IMR-90 (cell line): ENCODE measurements at regions not wholly inside any gene's neighbourhood (a gene's known extent, or its start where the extent isn't known, plus 50 kb on each side); places are given as distances from the start of the nearest gene placed in this dataset.

Experiments used
- ATAC-seq: fragments of 200-7000 bp; cut with Tn5 transposase; 2 replicates; pipeline ENCODE4 v1.9.1; 2020; ENCODE audit warnings: low read depth, mild to moderate bottlenecking, moderate library complexity
- BruUV-seq: library from RNA; stranded (reverse); fragments of 400-500 nt; replicated peaks from 2 replicates; lab custom pipeline; 2021; lab: Mats Ljungman, UMichigan
- CTCF ChIA-PET: fragments of 300-600 bp; formaldehyde crosslinking; extraction: SDS; loops from one replicate; lab custom pipeline; 2021; ENCODE audit warnings: antibody characterized with exemption; lab: Yijun Ruan, JAX
- POLR2A ChIA-PET: fragments of 300-600 bp; sonication (Branson Sonifier 250); formaldehyde crosslinking; loops from one replicate; lab custom pipeline; 2022; ENCODE audit warnings: antibody characterized with exemption; ENCODE audit not compliant: unreplicated experiment; lab: Charles Lee
- DNase-seq: peaks from one replicate; pipeline ENCODE4 v3.0.0; 2013
- H2AFZ ChIP-seq: replicated peaks from 2 replicates; pipeline ENCODE3; 2013; ENCODE audit warnings: low read length, mild to moderate bottlenecking; ENCODE audit not compliant: poor library complexity
- H2AK5ac ChIP-seq: 2 replicates; pipeline ENCODE4 v1.6.1; 2013; ENCODE audit warnings: low read depth, low read length, inconsistent platforms
- H2AK9ac ChIP-seq: replicated peaks from 2 replicates; pipeline ENCODE3; 2013; ENCODE audit warnings: mild to moderate bottlenecking, low read depth, low read length, moderate library complexity; ENCODE audit not compliant: poor library complexity
- H2BK120ac ChIP-seq: 2 replicates; pipeline ENCODE4 v1.6.1; 2013; ENCODE audit warnings: low read depth, low read length, inconsistent platforms
- H2BK15ac ChIP-seq: 3 replicates; pipeline ENCODE4 v1.6.1; 2013; ENCODE audit warnings: low read depth, low read length, inconsistent platforms
- H2BK20ac ChIP-seq: 2 replicates; pipeline ENCODE4 v1.6.1; 2013; ENCODE audit warnings: low read depth, mild to moderate bottlenecking, inconsistent platforms, low read length, moderate library complexity
- H2BK5ac ChIP-seq: 2 replicates; pipeline ENCODE4 v1.6.1; 2013; ENCODE audit warnings: mild to moderate bottlenecking, low read depth, low read length, inconsistent platforms; ENCODE audit not compliant: poor library complexity, severe bottlenecking
- H3K14ac ChIP-seq: replicated peaks from 2 replicates; pipeline ENCODE4 v1.6.1; 2013; ENCODE audit warnings: low read depth, low read length, inconsistent platforms
- H3K18ac ChIP-seq: 2 replicates; pipeline ENCODE4 v1.6.1; 2013; ENCODE audit warnings: low read depth, low read length, control low read depth
- H3K23ac ChIP-seq: 2 replicates; pipeline ENCODE4 v1.6.1; 2013; ENCODE audit warnings: low read depth, low read length, inconsistent platforms
- H3K27ac ChIP-seq: 2 replicates; pipeline ENCODE4 v1.5.1; 2013; ENCODE audit warnings: mild to moderate bottlenecking, control low read depth, low read length; ENCODE audit not compliant: insufficient read depth
- H3K27me3 ChIP-seq: 2 replicates; pipeline ENCODE4 v1.6.1; 2013; ENCODE audit warnings: low read length; ENCODE audit not compliant: control insufficient read depth, insufficient read depth
- H3K36me3 ChIP-seq: 2 replicates; pipeline ENCODE4 v1.6.1; 2013; ENCODE audit warnings: low read length, mixed read lengths; ENCODE audit not compliant: control insufficient read depth, insufficient read depth
- H3K4ac ChIP-seq: 2 replicates; pipeline ENCODE4 v1.6.1; 2013; ENCODE audit warnings: low read depth, low read length, inconsistent platforms
- H3K4me1 ChIP-seq: 2 replicates; pipeline ENCODE4 v1.6.1; 2013; ENCODE audit warnings: low read length, mixed read lengths; ENCODE audit not compliant: control insufficient read depth, insufficient read depth
- H3K4me2 ChIP-seq: 2 replicates; pipeline ENCODE4 v1.6.1; 2013; ENCODE audit warnings: low read depth, mild to moderate bottlenecking, control low read depth, low read length, moderate library complexity
- H3K4me3 ChIP-seq: 2 replicates; pipeline ENCODE4 v1.5.1; 2013; ENCODE audit warnings: low read depth, mild to moderate bottlenecking, control low read depth, low read length, moderate library complexity; ENCODE audit not compliant: insufficient read depth
- H3K56ac ChIP-seq: 2 replicates; pipeline ENCODE4 v1.6.1; 2013; ENCODE audit warnings: low read length, inconsistent platforms; ENCODE audit not compliant: insufficient read depth; ENCODE audit errors: extremely low read depth
- H3K79me1 ChIP-seq, 2 experiments: 2 replicates each; pipeline ENCODE4 v1.6.1; 2013; ENCODE audit warnings: low read length in 2 of 2, inconsistent platforms in 1 of 2, low read depth in 1 of 2
- H3K9ac ChIP-seq: 2 replicates; pipeline ENCODE4 v1.6.1; 2013; ENCODE audit warnings: low read depth, low read length, control low read depth
- H3K9me1 ChIP-seq: 2 replicates; pipeline ENCODE4 v1.6.1; 2013; ENCODE audit warnings: low read length, inconsistent platforms; ENCODE audit not compliant: insufficient read depth
- H3K9me3 ChIP-seq: 2 replicates; pipeline ENCODE4 v1.6.1; 2013; ENCODE audit warnings: low read length; ENCODE audit not compliant: control insufficient read depth, insufficient read depth
- H4K20me1 ChIP-seq: 2 replicates; pipeline ENCODE4 v1.6.1; 2013; ENCODE audit warnings: low read length, inconsistent platforms; ENCODE audit not compliant: insufficient read depth
- H4K5ac ChIP-seq: 2 replicates; pipeline ENCODE4 v1.6.1; 2013; ENCODE audit warnings: mild to moderate bottlenecking, low read depth, low read length, control low read depth
- H4K8ac ChIP-seq, 2 experiments: 2 replicates each; pipeline ENCODE4 v1.6.1; 2013; ENCODE audit warnings: low read depth in 2 of 2, low read length in 2 of 2, control low read depth in 1 of 2, inconsistent platforms in 1 of 2
- H4K91ac ChIP-seq: 2 replicates; pipeline ENCODE4 v1.6.1; 2013; ENCODE audit warnings: low read depth, low read length, inconsistent platforms; ENCODE audit not compliant: insufficient read depth
- BHLHE40 ChIP-seq: fragments of 150-350 bp; IDR thresholded peaks from 2 replicates; pipeline ENCODE4 v1.6.1; 2016; ENCODE audit warnings: mild to moderate bottlenecking, low read depth, low read length
- CEBPB ChIP-seq: IDR thresholded peaks from 2 replicates; pipeline ENCODE4 v1.6.1; 2012; ENCODE audit warnings: low read depth, low read length, improper control_type of control experiment
- CHD1 ChIP-seq: IDR thresholded peaks from 2 replicates; pipeline ENCODE4 v1.6.1; 2012; ENCODE audit warnings: low read depth, low read length, improper control_type of control experiment
- FOS ChIP-seq: fragments of 150-350 bp; IDR thresholded peaks from 2 replicates; pipeline ENCODE4 v1.6.1; 2016; ENCODE audit warnings: low read depth, low read length
- MAFK ChIP-seq: IDR thresholded peaks from 2 replicates; pipeline ENCODE4 v1.6.1; 2012; ENCODE audit warnings: low read depth, low read length, improper control_type of control experiment
- MAZ ChIP-seq: IDR thresholded peaks from 2 replicates; pipeline ENCODE4 v1.6.1; 2012; ENCODE audit warnings: low read depth, mild to moderate bottlenecking, low read length, improper control_type of control experiment, moderate library complexity, borderline replicate concordance
- MXI1 ChIP-seq: IDR thresholded peaks from 2 replicates; pipeline ENCODE4 v1.6.1; 2012; ENCODE audit warnings: low read depth, mild to moderate bottlenecking, low read length, moderate library complexity, borderline replicate concordance
- NFE2L2 ChIP-seq: fragments of 150-350 bp; IDR thresholded peaks from 2 replicates; pipeline ENCODE4 v1.6.1; 2016; ENCODE audit warnings: low read depth, mild to moderate bottlenecking, low read length
- POLR2A ChIP-seq: IDR thresholded peaks from 2 replicates; pipeline ENCODE4 v1.6.1; 2012; ENCODE audit warnings: mild to moderate bottlenecking, low read depth, low read length
- RAD21 ChIP-seq: IDR thresholded peaks from 2 replicates; pipeline ENCODE4 v1.6.1; 2012; ENCODE audit warnings: low read length, improper control_type of control experiment
- RCOR1 ChIP-seq: IDR thresholded peaks from 2 replicates; pipeline ENCODE4 v1.6.1; 2012; ENCODE audit warnings: mild to moderate bottlenecking, low read length, improper control_type of control experiment; ENCODE audit not compliant: insufficient replicate concordance
- RFX5 ChIP-seq: IDR thresholded peaks from 2 replicates; pipeline ENCODE4 v1.8.0; 2012; ENCODE audit warnings: low read depth, mild to moderate bottlenecking, low read length, moderate library complexity
- SMC3 ChIP-seq: fragments of 150-350 bp; IDR thresholded peaks from 2 replicates; pipeline ENCODE4 v1.6.1; 2016; ENCODE audit warnings: low read depth, mild to moderate bottlenecking, antibody characterized with exemption, low read length, moderate library complexity
- USF2 ChIP-seq: fragments of 150-350 bp; IDR thresholded peaks from 2 replicates; pipeline ENCODE4 v1.6.1; 2017; ENCODE audit warnings: mild to moderate bottlenecking, antibody characterized with exemption, low read length, low read depth
- WGBS, 2 experiments: methylation state at CpG; one replicate each; pipeline versions ENCODE4 v1.1.5 to v1.1.7; 2013; ENCODE audit warnings: missing lambda C conversion rate in 2 of 2; ENCODE audit not compliant: insufficient read length in 1 of 2; ENCODE audit errors: extremely low coverage in 2 of 2; 5-methylcytosine and 5-hydroxymethylcytosine counted together
- dilution Hi-C: fragments of 300-500 bp; cut with HindIII; formaldehyde crosslinking; loops from one replicate; pipeline ENCODE4 v1.14.3; 2018; ENCODE audit warnings: low sequenced_read_pairs; ENCODE audit not compliant: unreplicated experiment
- in situ Hi-C: fragments of 300-500 bp; cut with MboI; formaldehyde crosslinking; loops from 3 replicates; pipeline ENCODE4 v1.14.3; 2019; ENCODE audit warnings: low sequenced_read_pairs, inconsistent platforms, mixed read lengths
- intact Hi-C: fragments of 100-400 bp; cut with micrococcal nuclease; formaldehyde crosslinking; loops from 2 replicates; pipeline ENCODE4 v1.10.0; 2022
- TF ChIP-seq, protein P1 (sequence below): conservative IDR thresholded peaks from 2 replicates; pipeline ENCODE4 v1.5.1; 2012; ENCODE audit warnings: mild to moderate bottlenecking, low read depth, low read length, improper control_type of control experiment
- TF ChIP-seq, protein P2 (sequence below): fragments of 150-350 bp; IDR thresholded peaks from 2 replicates; pipeline ENCODE4 v1.6.1; 2016; ENCODE audit warnings: low read depth, mild to moderate bottlenecking, low read length, moderate library complexity, borderline replicate concordance

DNA sequence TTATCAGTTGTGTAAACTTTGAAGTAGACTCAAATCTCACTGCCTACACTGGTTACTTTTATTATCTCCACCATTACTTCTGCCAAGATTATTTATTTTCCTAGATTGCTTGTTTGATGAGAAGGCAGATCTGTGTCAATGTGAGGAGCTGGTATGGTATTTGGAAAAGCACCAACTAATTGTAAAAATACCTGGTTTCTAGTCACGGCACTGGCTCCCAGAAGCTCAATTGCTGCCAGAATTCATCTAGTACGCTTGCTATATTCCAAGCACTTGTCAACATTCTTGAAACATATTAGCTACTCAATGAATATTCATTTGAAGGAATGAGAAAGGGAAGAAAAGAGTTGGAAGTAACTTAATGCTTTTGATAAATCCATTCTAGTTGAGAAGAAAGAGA lies 1376.8 kb upstream of the ADGRL3 start:
- CTCF ChIA-PET: no interaction called here
- no peak overlapping the region for H4K5ac ChIP-seq

More for the DNA sequence above, 1376.8 kb upstream of the ADGRL3 start:
- no peaks in the 10 kb centered on the region for H3K9me1 ChIP-seq
- no peak overlapping the region for H2BK15ac ChIP-seq
- no CpG with 5 or more reads among the region's 2 CpGs for WGBS, 2 experiments
- H2BK20ac ChIP-seq: no peak overlapping the region
- no peak overlapping the region for H3K14ac ChIP-seq
- no peaks in the 10 kb centered on the region for H3K36me3 ChIP-seq
- no peak overlapping the region for H3K4ac ChIP-seq
- H2AFZ ChIP-seq: no peak overlapping the region
- H3K4me2 ChIP-seq: no peak overlapping the region
- H2AK9ac ChIP-seq: no peak overlapping the region
- H3K23ac ChIP-seq: no peak overlapping the region
- POLR2A ChIA-PET: no interaction called here
- H4K20me1 ChIP-seq: no peaks in the 10 kb centered on the region
- in situ Hi-C loops: no loop called here
- no peaks in the 10 kb centered on the region for H3K9me3 ChIP-seq
- intact Hi-C loops: no loop called here
- no peak overlapping the region for H2BK120ac ChIP-seq
- H2AK5ac ChIP-seq: no peak overlapping the region
- BruUV-seq: no TSS peak
- H3K4me1 ChIP-seq: no peaks in the 10 kb centered on the region
- H4K8ac ChIP-seq: no peak overlapping the region
- H4K91ac ChIP-seq: no peak overlapping the region
- H3K56ac ChIP-seq: no peak overlapping the region
- TF ChIP-seq RCOR1 (no peak), MAZ (no peak), USF2 (no peak), MXI1 (no peak), CEBPB (no peak), SMC3 (no peak), BHLHE40 (no peak), POLR2A (no peak), RFX5 (no peak), RAD21 (no peak), MAFK (no peak), CHD1 (no peak), FOS (no peak), NFE2L2 (no peak)
- TF ChIP-seq, protein P1, sequence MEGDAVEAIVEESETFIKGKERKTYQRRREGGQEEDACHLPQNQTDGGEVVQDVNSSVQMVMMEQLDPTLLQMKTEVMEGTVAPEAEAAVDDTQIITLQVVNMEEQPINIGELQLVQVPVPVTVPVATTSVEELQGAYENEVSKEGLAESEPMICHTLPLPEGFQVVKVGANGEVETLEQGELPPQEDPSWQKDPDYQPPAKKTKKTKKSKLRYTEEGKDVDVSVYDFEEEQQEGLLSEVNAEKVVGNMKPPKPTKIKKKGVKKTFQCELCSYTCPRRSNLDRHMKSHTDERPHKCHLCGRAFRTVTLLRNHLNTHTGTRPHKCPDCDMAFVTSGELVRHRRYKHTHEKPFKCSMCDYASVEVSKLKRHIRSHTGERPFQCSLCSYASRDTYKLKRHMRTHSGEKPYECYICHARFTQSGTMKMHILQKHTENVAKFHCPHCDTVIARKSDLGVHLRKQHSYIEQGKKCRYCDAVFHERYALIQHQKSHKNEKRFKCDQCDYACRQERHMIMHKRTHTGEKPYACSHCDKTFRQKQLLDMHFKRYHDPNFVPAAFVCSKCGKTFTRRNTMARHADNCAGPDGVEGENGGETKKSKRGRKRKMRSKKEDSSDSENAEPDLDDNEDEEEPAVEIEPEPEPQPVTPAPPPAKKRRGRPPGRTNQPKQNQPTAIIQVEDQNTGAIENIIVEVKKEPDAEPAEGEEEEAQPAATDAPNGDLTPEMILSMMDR: no peak
- TF ChIP-seq, protein P2, sequence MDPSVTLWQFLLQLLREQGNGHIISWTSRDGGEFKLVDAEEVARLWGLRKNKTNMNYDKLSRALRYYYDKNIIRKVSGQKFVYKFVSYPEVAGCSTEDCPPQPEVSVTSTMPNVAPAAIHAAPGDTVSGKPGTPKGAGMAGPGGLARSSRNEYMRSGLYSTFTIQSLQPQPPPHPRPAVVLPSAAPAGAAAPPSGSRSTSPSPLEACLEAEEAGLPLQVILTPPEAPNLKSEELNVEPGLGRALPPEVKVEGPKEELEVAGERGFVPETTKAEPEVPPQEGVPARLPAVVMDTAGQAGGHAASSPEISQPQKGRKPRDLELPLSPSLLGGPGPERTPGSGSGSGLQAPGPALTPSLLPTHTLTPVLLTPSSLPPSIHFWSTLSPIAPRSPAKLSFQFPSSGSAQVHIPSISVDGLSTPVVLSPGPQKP: no peak
- DNase-seq (no peak), ATAC-seq (no peak)
- H3K79me1 ChIP-seq: no peaks in the 10 kb centered on the region
- H3K27me3 ChIP-seq: no peaks in the 10 kb centered on the region
- no peak overlapping the region for H2BK5ac ChIP-seq
- dilution Hi-C loops: no loop called here
- no peak overlapping the region for H3K4me3 ChIP-seq
- H3K27ac ChIP-seq: no peak overlapping the region
- no peak overlapping the region for H3K18ac ChIP-seq
- H3K9ac ChIP-seq: no peak overlapping the region
